ENCODE measurements at regions not wholly inside any gene's neighbourhood (a gene's known extent, or its start where the extent isn't known, plus 50 kb on each side); places are given as distances from the start of the nearest gene placed in this dataset.

DNA sequence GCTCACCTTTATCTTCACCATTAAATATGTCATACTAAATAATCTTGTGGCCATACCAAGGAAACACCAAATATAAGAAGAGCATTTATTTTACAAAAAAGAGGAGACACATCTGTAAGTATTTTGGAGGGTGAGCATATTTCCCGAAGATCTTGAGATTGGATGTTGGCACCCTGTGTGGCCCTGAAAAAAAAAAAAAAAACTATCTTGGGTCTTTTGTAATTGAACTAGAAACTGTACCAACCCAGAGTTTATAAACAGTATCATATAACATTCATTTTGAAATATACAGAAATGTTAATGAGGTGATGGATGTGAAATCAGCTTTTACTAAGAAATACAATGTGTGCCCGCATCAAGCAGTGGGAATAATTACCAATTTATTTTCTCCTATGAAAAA is 104.0 kb upstream of the FRMD6 start:
- DNase-seq (ENCODE audit: low read depth): no peak

DNA sequence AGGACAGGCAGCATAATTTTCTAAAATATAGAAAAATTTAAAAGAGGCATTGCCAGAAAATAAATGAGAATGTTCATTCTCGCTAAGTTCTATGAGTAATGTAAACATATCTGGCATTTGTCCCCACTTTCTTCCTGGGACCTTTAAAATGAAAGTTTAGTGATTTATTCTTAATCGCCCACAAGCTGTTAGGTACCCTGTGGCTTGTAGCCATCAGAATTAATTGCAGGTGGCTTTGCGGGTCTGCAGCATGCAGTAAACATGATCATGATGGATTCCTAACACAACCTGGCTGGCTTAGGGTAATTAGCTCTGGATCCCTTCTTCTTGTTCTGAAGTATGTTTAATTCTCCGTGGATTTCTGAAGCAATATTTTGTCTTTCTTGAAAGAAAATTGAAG is 103.5 kb upstream of the FRMD6 start:
- DNase-seq (ENCODE audit: low read depth): no peak

DNA sequence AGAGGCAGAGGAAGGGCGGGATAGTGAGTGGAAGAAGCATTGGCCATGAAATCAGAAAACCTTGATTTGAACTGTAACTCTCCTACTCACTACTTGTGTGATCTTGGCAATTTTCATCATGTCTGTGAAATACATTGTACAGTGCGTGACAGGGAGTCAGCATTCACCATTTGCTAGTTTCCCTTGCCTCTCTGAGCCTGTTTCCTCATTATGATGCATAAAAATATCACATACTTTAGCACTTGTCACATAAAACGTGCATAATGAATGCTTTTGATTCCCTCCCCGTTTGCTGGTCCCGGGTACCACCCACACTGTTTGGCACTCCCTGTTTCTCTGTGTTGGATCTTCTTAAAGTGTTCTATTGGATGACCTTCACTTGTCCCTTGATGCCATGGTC is 101.1 kb upstream of the FRMD6 start:
- no peak for DNase-seq (ENCODE audit: low read depth)

DNA sequence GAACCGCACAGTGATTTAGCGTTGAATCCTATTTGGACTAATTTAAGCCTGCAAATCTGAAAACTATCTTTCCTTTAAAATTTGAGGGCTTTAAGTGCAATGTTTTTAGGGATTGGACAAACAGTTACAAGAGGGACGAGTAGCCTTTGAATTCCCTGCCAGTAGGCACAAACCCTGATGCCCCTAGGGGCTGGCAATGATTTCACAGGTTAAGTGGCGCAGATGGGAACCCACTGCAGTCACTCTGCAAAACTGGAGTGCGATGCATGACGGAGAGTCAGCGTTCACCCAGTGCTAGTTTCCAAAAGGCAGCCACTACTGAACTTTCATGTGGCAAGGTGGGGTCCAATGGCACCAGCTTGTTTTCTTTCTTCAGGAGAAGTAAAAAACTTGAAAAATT is 99.4 kb upstream of the FRMD6 start:
- DNase-seq (ENCODE audit: low read depth): no peak

DNA sequence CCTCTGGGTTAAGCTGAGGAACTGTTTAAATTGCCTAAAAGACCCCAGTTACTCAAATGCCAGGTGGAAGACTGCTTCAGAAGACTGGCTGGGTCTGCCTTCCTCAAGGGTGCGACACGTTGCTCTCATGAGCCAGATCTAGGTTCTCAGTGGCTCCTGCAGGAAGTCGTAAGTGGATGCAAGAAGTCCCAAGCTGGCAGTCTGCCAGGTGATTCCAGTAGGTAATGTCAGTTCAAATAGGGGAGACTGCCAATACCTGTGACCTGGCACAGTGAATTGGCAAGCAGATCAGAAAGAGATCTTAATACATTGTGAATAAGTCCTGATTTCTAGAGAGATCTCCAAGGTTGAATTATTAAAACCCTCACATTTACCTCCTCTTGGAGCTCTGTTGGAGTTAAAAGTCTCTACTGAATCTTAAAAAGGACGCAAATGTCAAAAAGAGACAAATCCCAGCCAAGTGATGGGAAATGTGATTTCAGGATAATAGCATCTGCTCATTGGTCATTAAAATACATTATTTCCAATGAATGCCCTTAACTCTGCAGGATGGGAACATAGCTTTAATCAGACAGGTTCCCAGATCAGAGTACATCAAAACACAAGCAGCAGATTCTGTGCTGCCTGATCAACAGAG is 98.8 kb upstream of the FRMD6 start:
- DNase-seq (ENCODE audit: low read depth): no peak

DNA sequence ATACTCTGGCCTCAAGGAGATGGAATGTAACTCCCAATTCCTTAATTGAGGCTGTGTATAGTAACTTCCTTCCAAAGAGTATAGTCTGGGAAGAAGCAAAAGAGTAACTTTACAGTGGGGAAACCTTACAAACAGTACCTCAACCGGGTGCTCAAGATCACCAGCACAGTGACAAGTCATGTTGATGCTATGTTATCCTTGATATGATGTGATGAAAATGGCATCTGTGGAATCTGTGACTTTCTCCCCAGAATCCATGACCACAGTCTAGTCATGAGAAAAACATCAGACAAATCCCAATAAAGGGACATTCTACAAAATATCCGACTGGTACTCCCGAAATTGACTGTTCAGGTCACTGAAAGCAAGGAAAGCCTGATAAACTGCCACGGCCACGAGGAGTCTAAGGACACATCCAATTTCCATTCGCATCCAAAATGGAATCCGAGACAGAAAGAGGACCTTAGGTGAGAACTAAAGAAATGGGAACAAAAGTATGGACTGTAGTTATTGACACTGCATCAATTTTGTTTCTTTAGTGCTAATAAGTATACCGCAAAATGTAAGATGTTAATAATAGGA is 97.3 kb upstream of the FRMD6 start:
- DNase-seq (ENCODE audit: low read depth): no peak

DNA sequence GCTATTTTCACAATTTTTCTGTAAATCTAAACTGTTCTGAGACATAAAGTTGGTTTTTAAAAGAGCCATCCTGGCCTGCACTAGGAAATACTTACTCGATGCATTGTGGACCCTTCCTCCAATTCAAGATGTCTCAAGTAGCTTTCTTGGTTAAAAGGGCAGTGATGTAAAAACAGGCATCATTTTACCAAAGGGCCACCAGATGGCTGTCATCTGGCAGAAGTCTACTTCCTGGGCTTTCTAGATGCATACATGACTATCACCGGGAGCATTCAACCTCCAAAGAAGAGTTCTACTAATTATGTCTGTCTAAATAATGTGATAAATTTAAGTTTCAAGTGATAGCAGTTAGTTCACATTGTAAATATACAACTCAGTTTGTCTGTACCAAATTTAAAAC is 96.8 kb upstream of the FRMD6 start:
- DNase-seq (ENCODE audit: low read depth): no peak

DNA sequence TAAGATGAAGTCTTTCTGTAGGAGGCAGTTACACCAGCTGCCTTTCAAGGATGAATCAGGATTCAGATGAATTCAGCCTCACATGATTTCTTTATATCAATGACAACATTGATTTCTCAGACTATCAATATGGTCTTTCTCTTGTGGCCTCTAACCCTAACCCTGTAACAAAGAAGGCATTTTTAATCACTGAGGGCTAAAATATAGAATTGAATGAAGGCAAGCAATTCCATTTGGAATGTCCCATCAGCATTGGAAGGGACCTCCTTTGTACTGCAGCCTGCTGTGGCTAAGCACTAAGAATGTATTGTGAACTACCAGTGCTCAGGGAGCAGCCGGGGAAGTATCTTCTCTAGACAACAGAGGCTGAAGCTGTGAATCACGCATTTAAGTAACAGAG is 90.6 kb upstream of the FRMD6 start:
- no peak for DNase-seq (ENCODE audit: low read depth)

DNA sequence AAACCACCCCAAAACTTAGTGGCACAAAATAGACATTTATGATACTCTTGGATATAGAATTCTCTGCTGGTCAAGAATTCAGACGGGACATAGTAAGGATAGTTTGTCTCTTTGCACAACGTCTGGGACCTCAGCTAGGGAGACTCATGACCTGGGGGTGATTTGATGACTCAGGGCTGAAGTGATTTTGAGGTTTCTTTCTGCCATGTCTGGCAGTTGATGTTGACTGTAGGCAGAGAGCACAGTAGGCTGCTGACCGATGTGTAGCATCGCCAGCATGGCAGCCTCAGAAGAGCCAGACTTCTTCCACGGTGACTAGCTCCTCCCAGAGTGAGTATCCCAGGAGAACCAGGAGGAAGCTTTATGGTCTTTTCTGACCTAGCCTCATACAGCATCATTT is 88.9 kb upstream of the FRMD6 start:
- no peak for DNase-seq (ENCODE audit: low read depth)

DNA sequence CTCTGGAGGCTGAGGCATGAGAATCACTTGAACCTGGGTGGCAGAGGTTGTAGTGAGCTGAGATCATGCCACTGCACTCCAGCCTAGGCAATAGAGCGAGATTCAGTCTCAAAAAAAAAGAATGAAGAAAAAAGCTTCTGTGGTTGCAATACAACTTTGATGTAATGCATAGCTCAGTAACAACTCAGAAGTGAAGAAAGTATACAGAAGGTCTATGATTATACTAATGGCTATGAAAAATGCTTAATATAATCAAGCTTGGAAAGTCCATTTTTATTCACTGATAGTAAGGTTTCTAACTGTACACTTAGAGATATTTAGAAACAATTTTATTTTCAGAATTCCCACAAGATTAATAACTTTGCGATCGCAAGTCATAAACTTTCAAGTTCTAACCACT is 88.2 kb upstream of the FRMD6 start:
- DNase-seq (ENCODE audit: low read depth): no peak

DNA sequence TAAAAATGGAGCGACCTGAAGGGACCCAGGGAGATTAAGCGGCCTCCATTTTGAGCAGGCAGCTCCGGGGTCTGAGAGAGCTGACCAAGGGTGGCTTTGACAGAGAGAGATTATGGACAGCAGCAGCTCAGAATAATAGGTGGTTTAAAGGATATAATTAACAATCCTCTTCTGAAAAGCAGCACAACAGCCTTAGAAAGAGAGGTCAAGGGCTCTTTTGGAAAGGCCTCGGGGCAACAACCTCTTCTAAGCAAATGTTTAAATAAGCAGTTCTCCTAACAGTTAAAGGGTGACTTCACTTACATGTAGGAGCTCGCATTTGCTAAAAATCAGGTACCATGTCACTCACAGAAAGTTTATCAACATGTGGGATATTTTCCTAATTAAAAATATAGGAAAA is 87.2 kb upstream of the FRMD6 start:
- DNase-seq (ENCODE audit: low read depth): no peak

DNA sequence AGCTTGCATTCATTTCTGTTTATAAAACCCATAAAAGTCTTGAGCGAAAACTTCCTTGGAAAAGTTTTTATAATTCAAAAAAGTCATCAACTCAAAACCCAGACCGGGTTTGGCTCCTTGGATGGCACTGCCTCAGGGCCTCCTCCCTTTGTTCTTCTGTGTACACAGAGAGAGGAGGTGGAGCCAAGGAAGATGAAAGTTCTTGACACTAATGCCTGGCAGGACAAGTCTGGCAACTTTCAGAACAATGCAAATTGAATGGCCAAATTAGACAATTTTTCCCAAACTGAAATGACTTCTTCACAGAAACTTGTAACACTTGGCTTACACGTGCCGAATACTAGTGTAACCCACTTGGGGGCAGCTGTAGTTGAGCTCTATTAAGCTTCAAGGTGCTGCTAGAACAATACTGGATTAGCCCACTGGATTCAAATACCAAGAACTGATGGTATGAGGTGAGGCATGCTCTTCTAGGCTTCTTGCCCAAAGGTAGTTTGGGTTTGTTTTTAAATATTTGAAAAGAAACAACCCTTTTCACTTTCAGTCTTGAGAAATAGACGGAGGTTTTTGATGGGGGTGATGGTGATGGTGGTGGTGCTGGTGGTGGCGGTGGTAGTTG is 86.6 kb upstream of the FRMD6 start:
- DNase-seq (ENCODE audit: low read depth): no peak

DNA sequence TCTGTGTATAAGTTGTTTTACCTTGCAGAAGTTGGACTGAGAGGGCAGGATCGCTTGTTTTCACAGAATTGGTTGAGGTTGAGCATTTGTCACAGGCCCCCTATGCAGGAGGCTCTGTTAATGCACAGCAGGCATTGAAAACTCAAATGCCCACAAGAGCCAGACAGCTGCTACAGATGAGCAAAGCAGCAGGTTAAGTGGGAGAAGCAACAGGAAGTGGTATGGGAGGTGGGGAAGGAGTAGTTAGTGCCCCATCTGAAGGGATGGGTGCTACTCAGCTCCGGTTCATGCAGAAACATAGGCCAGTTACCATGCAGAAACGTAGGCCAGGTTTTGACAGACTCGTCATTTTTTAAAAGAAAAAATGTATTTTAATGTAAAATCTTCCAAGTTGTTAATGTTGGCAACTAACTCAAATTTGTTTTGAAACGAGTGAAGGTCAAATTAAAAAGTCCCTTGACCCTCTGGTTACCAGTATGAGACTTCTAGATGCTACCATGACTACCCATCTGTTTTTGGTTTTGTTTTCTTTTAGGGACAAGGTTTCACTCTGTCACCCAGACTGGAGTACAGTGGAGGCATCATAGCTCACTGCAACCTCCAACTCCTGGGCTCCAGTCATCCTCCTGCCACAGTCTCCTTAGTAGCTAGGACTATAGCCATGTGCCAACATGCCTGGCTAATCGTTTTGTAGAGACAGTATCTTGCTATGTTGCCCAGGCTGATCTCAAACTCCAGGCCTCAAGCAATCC is 84.7 kb upstream of the FRMD6 start:
- no peak for DNase-seq (ENCODE audit: low read depth)

DNA sequence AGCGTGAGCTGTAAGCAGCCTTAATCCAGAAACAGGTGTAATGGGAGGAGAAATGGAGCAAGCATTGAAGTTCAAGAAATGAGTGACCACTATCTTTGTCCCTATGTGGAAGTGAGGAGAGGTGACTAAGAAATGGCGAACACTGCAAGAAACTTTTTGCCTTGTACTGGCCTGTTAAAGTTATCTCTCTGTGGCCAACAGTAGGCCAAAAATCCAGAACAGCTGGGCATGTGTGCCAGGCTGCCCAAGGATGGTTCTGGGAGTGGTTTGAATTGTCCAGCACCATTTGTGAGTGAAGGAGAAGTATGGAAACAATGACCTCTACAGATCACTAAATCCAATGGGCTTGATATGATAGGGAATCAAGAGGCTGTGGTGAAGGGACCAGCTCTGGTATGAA is 83.3 kb upstream of the FRMD6 start:
- DNase-seq (ENCODE audit: low read depth): no peak

DNA sequence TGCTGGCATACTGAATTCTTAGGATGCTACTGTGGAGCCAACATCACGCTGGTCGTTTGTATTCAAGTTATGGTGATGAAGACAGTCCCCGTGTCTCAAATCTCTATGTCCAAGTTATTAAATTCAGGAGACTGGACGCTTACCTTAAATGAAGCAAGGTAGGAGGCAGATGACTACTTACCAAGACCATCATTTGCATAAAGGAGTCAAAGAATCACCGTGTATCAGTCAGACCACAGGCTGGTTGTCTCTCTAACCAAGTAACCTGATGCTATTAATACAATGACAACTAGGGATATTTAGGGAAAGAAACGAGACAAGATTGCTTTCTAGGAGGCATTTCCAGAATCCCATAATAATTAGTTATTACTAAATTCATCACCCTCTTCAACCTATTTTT is 78.1 kb upstream of the FRMD6 start:
- DNase-seq (ENCODE audit: low read depth): no peak

DNA sequence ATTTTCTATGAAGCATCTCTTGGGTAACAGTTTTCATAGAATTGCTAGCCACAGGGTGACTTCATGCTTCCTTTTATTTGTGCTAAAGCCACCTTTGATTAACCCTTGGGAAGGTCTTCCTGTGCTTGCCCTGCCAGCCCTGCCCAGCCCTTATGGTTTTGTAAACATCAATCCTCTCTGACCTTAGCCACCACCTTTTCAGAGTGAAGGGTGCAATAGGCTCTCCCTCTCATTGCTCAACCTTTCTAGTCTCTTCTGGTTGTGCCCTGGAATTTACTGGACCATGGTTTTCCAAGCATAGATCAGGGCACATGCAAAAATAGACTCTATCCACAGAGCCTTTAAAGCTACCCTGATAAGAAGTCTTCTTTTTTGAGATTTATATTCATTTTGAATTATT is 77.7 kb upstream of the FRMD6 start:
- no peak for DNase-seq (ENCODE audit: low read depth)

DNA sequence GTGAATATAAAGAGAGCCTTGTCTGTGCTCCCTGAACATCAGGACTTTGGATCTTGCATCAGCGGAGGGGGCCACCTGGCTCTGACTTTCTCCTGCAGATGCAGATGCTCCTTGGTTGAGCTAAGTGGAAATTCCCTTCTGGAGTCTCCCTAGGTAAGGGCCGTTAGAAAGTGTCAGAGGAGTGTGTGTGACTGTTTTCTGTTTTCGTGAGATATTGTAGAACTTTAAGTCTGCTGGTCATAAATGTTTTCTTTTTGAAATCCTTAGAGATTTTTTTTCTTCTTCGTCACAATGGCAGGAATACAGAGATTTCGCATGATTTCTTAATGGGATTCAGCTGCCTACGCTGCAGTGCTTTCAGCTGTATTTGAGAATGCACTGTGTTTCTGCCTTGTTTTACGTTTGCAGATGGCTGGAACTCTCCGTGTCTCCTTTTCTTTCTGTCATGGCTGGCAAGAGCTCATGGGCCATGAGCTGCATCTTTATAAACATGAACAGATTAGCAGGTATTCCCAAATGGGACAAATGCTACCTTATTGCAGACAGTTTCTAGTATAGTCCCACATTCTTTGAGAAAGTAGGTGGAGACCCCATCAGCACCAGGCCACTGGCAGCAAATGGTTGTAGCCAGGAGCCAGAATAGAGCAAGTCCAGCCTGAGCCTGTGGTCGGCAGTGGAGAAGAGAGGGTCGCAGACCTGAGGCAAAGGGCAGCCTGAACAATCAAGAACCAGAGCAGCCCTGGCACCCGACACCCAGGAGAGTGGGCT is 76.2 kb upstream of the FRMD6 start:
- DNase-seq (ENCODE audit: low read depth): no peak

DNA sequence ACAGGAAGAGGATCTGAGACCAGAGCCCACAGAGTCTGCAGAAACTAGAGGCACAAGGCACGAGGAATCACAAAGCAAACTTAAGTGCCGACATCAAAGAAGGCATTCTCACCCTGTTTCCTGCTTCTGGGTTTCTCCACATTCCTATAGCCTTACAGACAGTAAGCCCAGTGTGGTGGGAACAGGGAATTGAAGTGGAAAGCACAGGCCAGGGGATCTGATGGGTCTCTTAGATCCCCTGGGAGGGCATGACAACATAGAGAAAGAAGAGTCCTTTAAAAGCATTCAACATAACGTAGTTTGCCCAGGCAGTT is 75.6 kb upstream of the FRMD6 start:
- DNase-seq (ENCODE audit: low read depth): no peak

DNA sequence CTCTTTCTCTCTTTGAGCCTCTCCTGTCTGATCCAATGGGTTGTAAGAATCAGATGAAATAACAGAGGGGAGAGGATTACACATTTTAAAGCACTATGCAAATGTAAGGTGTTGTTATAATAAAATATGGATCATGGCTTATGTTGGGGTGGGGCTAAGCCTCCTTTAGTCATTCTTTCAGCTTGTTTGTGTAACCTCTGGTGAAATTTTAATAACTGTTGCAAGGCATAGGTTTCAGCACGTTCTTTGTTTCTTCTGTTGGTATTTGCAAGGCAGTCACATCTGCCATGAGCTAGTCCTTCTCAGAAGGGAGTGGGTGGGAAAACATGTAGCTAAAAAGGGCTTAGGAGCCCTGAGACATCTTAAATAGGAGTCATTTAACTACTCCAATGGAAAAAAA is 74.8 kb upstream of the FRMD6 start:
- no peak for DNase-seq (ENCODE audit: low read depth)

DNA sequence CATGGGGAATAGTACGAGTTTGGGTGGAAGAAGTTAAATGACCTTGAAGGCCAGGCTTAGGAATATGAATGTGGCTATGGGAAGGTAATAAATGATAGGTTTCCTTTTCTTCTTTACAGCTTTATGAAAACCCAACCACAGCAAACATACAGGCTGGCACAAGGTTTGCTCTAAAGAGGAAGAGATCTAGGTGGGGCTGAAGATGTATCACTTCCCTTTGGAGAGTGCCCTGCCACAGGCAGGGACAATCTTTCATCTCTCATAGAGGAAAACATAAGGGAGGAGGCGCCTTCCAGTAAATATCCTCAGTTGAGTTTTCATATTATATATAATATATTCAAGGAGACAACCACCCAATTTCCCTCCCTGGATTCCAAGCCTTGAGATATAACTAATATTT is 72.9 kb upstream of the FRMD6 start:
- no peak for DNase-seq (ENCODE audit: low read depth)

DNA sequence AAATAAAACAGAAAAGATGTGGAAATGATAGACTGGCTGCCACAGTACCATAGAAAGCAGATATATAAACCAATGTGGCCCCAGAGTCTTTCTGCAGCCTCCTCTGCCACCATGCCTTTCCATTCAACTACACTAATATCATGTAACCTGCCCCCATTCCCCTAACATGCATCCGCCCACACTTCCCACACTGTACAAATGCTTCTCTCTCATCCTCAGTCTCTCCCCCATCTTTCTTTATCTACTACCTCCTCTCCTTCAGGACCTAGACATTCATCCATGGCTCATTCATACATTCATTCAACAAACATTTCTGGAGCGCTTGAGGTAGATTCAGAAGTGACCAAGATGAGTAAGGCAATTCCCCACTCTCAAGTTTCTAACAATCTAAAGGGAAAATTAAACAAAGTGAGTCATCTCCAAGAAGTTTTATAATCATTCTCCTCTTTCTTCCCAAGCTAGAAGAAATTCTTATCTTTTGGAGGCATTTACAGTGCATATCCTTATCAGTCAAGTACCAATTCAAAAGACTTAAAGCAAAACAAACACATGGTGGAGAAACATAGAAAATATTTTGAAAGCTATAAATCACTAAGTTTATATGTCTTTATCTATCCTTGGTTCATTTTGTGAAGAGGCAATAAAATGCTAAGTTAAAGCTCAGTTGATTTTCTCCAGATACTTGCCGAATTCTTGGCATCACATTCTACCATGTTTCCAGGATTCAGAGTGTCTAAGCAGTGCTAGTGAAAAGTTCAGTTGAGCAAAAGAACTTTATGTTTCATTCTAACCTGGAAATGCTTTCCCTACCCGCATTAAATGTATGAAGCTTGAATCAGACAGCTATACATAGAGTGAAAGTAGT is 70.5 kb upstream of the FRMD6 start:
- DNase-seq (ENCODE audit: low read depth): no peak

DNA sequence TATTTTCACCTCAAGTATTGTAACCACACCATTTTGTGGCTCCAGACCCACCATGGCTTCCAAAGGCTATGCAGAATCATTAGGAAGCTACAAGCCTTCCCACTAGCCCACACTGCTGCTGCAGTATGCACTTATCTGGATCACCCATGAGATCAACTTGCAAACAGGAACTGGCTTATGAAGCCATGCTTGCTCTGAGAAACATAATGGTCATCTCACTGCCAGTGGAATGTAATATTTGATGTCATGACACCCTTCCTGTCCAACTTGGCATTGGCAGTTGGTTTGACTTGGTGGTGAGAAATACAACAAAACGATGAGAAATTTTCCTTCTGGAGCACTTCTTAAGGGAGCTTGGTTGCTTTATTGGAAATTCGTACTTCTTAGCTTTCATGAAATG is 69.3 kb upstream of the FRMD6 start:
- DNase-seq (ENCODE audit: low read depth): no peak

Data from stimulated activated CD8-positive, alpha-beta memory T cell treated with anti-CD3 and anti-CD28 coated beads, Interleukin-15, amount 100 ng/mL, for 1 hour (primary cell).